ENCODE measurements at regions not wholly inside any gene's neighbourhood (a gene's known extent, or its start where the extent isn't known, plus 50 kb on each side); places are given as distances from the start of the nearest gene placed in this dataset.
"Not testable (repeated sequence)": the region's sequence is repeated elsewhere in the genome, so short reads cannot be mapped to it uniquely, and the experiment has no call there.

GRCh38 chr9:111099199-111100008 is 61.1 kb upstream of the LPAR1 start:
- TF ChIP-seq, protein P1, sequence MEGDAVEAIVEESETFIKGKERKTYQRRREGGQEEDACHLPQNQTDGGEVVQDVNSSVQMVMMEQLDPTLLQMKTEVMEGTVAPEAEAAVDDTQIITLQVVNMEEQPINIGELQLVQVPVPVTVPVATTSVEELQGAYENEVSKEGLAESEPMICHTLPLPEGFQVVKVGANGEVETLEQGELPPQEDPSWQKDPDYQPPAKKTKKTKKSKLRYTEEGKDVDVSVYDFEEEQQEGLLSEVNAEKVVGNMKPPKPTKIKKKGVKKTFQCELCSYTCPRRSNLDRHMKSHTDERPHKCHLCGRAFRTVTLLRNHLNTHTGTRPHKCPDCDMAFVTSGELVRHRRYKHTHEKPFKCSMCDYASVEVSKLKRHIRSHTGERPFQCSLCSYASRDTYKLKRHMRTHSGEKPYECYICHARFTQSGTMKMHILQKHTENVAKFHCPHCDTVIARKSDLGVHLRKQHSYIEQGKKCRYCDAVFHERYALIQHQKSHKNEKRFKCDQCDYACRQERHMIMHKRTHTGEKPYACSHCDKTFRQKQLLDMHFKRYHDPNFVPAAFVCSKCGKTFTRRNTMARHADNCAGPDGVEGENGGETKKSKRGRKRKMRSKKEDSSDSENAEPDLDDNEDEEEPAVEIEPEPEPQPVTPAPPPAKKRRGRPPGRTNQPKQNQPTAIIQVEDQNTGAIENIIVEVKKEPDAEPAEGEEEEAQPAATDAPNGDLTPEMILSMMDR (IDR thresholded peaks at IDR 0.05; ENCODE audit: extremely low read depth, insufficient read depth, missing control alignments), result no peak
- DNase-seq (ENCODE audit: low spot score), result no peak
- in situ Hi-C loops (cut with MboI; ENCODE audit: low pct_unique_long_range_greater_than_20kb, low sequenced_read_pairs, unreplicated experiment), result no loop called here

DNA sequence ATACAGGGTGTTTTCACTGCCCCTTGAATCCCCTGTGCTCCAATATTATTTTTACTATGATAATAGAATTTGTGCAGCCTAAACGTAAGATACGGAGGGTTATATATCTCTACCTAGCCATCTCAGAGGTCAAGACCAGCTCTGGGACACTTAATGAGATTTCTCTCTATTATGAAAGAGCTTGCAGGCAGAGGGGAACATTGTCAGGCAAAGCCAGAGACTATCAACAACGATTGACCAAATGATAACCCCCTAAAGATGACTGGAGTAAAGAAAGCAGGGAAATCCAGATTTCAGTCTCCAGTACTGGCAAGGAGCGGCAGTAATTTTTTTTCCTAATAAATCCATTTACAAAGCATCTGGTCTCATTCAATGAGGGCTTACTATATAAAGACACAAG is 59.8 kb upstream of the LPAR1 start:
- no peak for DNase-seq (ENCODE audit: low spot score)
- TF ChIP-seq, protein P1 (IDR thresholded peaks at IDR 0.05; ENCODE audit: extremely low read depth, insufficient read depth, missing control alignments), result no peak
- in situ Hi-C loops (cut with MboI; ENCODE audit: low pct_unique_long_range_greater_than_20kb, low sequenced_read_pairs, unreplicated experiment), result no loop called here

DNA sequence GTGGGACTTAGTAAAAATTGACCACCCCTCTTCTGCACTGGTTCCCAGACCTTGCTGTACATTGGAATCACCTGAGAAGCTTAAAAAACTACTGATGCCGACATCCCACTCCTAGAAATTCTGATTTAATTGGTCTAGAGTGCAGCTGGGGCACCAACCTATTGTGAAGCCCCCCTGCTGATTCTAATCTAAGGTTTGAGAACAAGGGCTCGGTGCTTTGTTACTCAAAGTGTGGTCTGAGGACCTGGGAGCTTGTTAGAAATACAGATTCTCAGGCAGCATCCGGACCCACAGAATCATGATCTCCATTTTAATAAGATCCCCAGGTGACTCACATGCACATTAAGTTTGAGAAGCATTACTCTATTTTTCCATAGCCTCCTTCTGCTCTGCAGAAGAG is 57.8 kb upstream of the LPAR1 start:
- TF ChIP-seq, protein P1 (IDR thresholded peaks at IDR 0.05; ENCODE audit: extremely low read depth, insufficient read depth, missing control alignments), result no peak
- in situ Hi-C loops (cut with MboI; ENCODE audit: low pct_unique_long_range_greater_than_20kb, low sequenced_read_pairs, unreplicated experiment), result no loop called here
- DNase-seq (ENCODE audit: low spot score), result no peak

- TF ChIP-seq, protein P1 (IDR thresholded peaks at IDR 0.05; ENCODE audit: extremely low read depth, insufficient read depth, missing control alignments), result no peak
- in situ Hi-C loops (cut with MboI; ENCODE audit: low pct_unique_long_range_greater_than_20kb, low sequenced_read_pairs, unreplicated experiment), result no loop called here
- no peak for DNase-seq (ENCODE audit: low spot score)
Measured at GRCh38 chr9:111095441-111095840, 57.2 kb upstream of the LPAR1 start.

GRCh38 chr9:111094958-111095357 is 56.7 kb upstream of the LPAR1 start:
- TF ChIP-seq, protein P1 (IDR thresholded peaks at IDR 0.05; ENCODE audit: extremely low read depth, insufficient read depth, missing control alignments), result no peak
- in situ Hi-C loops (cut with MboI; ENCODE audit: low pct_unique_long_range_greater_than_20kb, low sequenced_read_pairs, unreplicated experiment), result no loop called here
- DNase-seq (ENCODE audit: low spot score), result no peak

GRCh38 chr9:111094433-111094924 is 56.2 kb upstream of the LPAR1 start:
- no peak for DNase-seq (ENCODE audit: low spot score)
- in situ Hi-C loops (cut with MboI; ENCODE audit: low pct_unique_long_range_greater_than_20kb, low sequenced_read_pairs, unreplicated experiment), result no loop called here
- TF ChIP-seq, protein P1 (IDR thresholded peaks at IDR 0.05; ENCODE audit: extremely low read depth, insufficient read depth, missing control alignments), result no peak

DNA sequence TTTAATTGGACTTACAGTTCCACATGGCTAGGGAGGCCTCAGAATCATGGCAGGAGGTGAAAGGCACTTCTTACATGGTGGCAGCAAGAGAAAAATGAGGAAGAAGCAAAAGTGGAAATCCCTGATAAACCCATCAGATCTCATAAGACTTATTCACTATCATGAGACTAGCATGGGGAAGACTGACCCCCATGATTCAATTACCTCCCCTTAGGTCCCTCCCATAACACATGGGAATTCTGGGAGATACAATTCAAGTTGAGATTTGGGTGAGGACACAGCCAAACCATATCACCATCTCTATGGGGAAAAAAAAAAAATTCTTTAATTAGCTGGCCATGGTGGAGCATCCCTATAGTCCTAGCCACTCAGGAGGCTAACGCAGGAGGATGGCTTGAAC is 53.9 kb upstream of the LPAR1 start:
- in situ Hi-C loops (cut with MboI; ENCODE audit: low pct_unique_long_range_greater_than_20kb, low sequenced_read_pairs, unreplicated experiment); DNase-seq (ENCODE audit: low spot score): not testable (repeated sequence)

Measured in GM13977 (cell line).